Neural progenitor cell (in vitro differentiated cells): ENCODE measurements at regions not wholly inside any gene's neighbourhood (a gene's known extent, or its start where the extent isn't known, plus 50 kb on each side); places are given as distances from the start of the nearest gene placed in this dataset.

Source experiments
- CTCF ChIP-seq: fragments of 200-600 bp; sonication (generic); IDR thresholded peaks from 2 replicates; pipeline ENCODE4 v1.5.1; 2017; ENCODE audit warnings: antibody characterized with exemption, mild to moderate bottlenecking
- EZH2 ChIP-seq: fragments of 200-600 bp; sonication (generic); IDR thresholded peaks from 2 replicates; pipeline ENCODE4 v1.6.1; 2017; ENCODE audit warnings: antibody characterized with exemption, mild to moderate bottlenecking, moderate library complexity

GRCh38 chr10:112039823-112040222 lies 143.7 kb downstream of the GPAM start:
- no peak for TF ChIP-seq CTCF
- no peak for TF ChIP-seq EZH2
